ENCODE measurements at regions not wholly inside any gene's neighbourhood (a gene's known extent, or its start where the extent isn't known, plus 50 kb on each side); places are given as distances from the start of the nearest gene placed in this dataset.

- Histone ChIP-seq H3K4me1 (peaks cover 4% of the 10 kb centered on the region), H3K4me3 (no peak overlapping the region), H3K27ac (replicated peaks) (no peak overlapping the region), H3K27me3 (ENCODE audit: low read depth) (no peaks in the 10 kb centered on the region), H3K9me3 (replicated peaks) (no peaks in the 10 kb centered on the region), H3K36me3 (no peaks in the 10 kb centered on the region)
- DNase-seq = no peak
- intact Hi-C loops (cut with micrococcal nuclease) = no loop called here
- no peak for TF ChIP-seq CTCF (IDR thresholded peaks at IDR 0.05; ENCODE audit: borderline replicate concordance)
These were observed 497.5 kb upstream of the PBX1 start for GRCh38 chr1:164061528-164061927.

DNA sequence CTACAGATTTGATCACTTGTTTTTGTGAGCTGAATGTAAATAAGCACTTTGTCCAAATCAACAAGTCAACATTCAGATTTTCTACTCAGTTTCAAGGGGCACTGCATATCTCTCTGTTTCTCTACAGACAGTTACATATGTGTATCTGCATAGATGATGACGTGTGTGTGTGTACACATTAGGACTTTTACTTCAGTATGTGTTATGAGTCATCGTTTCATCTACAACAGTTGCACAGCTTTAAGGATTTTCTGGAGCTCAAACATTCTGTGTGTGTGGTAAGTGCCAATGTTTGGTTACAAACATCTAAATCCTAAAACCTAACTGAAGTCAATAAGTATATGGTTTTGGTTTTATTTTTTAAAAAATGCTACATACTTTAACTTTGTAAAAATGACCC is 494.5 kb upstream of the PBX1 start:
- intact Hi-C loops (cut with micrococcal nuclease) = no loop called here
- TF ChIP-seq CTCF (IDR thresholded peaks at IDR 0.05; ENCODE audit: borderline replicate concordance) = no peak

DNA sequence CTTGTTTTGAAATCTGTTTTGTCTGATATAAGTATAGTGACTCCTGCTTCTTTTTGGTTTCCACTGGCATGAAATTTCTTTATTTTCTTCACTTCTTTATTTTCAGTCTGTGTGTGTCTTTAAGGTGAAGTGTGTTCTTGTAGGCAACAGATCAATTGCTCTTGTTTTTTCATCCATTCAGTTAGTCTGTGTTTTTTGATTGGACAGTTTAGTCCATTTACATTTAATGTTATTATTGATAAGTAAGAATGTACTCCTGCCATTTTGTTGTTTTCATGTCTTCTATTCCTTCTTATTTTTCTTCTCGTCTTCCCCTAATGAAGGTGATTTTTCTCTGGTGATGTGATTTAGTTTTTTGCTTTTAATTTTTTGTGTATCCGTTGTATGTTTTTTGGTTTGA is 487.7 kb upstream of the PBX1 start:
- Histone ChIP-seq H3K9me3 (replicated peaks) (peaks cover 74% of the 10 kb centered on the region), H3K27ac (replicated peaks) (no peak overlapping the region), H3K4me1 (no peaks in the 10 kb centered on the region), H3K4me3 (no peak overlapping the region), H3K27me3 (ENCODE audit: low read depth) (no peaks in the 10 kb centered on the region), H3K36me3 (no peaks in the 10 kb centered on the region)
- intact Hi-C loops (cut with micrococcal nuclease) = no loop called here
- no peak for TF ChIP-seq CTCF (IDR thresholded peaks at IDR 0.05; ENCODE audit: borderline replicate concordance)
- no peak for DNase-seq

More for the DNA sequence above, 494.5 kb upstream of the PBX1 start:
- no peaks in the 10 kb centered on the region for H3K36me3 ChIP-seq
- peaks cover 23% of the 10 kb centered on the region for H3K9me3 ChIP-seq (replicated peaks)
- H3K4me1 ChIP-seq = peaks cover 4% of the 10 kb centered on the region
- H3K27me3 ChIP-seq (ENCODE audit: low read depth) = no peaks in the 10 kb centered on the region
- DNase-seq = no peak
- H3K27ac ChIP-seq (replicated peaks) = no peak overlapping the region
- no peak overlapping the region for H3K4me3 ChIP-seq

- no peak for DNase-seq
- Histone ChIP-seq H3K9me3 (replicated peaks) (peaks cover 3% of the 10 kb centered on the region), H3K27ac (replicated peaks) (no peak overlapping the region), H3K27me3 (ENCODE audit: low read depth) (no peaks in the 10 kb centered on the region), H3K36me3 (no peaks in the 10 kb centered on the region), H3K4me1 (no peaks in the 10 kb centered on the region), H3K4me3 (no peak overlapping the region)
- no peak for TF ChIP-seq CTCF (IDR thresholded peaks at IDR 0.05; ENCODE audit: borderline replicate concordance)
- intact Hi-C loops (cut with micrococcal nuclease) = no loop called here
These were observed 472.2 kb upstream of the PBX1 start for GRCh38 chr1:164086832-164087231.

DNA sequence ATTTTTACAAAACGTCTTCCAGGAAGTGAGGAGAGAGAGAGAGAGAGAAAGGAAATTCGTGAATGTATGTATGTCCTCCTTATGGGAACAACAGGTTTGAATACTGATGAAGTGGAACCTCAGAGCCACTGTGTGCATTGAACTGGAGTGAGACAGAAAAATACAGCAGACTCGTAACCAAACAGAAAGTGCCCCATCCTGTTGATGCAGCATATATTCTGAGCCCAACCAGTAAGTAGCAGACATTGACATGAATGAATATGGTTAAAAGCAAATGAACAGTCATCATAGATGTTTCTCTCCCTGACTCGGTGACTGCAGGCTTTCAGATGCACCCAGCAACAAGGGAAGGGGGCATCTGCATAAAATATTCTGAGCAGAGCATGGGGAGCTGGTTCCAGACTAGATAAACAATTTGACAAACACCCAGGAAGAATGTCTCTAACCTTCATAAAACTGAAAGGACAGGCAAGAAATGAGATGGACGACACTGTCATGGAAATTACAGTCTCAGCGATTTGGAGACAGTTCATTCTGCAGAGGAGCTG is 471.0 kb upstream of the PBX1 start:
- H3K9me3 ChIP-seq (replicated peaks) = peaks cover 11% of the 10 kb centered on the region
- no peaks in the 10 kb centered on the region for H3K36me3 ChIP-seq
- no peak for DNase-seq
- no peak for TF ChIP-seq CTCF (IDR thresholded peaks at IDR 0.05; ENCODE audit: borderline replicate concordance)
- no peaks in the 10 kb centered on the region for H3K4me1 ChIP-seq
- intact Hi-C loops (cut with micrococcal nuclease) = no loop called here
- H3K4me3 ChIP-seq = no peak overlapping the region
- H3K27me3 ChIP-seq (ENCODE audit: low read depth) = no peaks in the 10 kb centered on the region
- no peak overlapping the region for H3K27ac ChIP-seq (replicated peaks)
